GF-D8 (cell line): ENCODE measurements at regions not wholly inside any gene's neighbourhood (a gene's known extent, or its start where the extent isn't known, plus 50 kb on each side); places are given as distances from the start of the nearest gene placed in this dataset.
"Not testable (repeated sequence)": the region's sequence is repeated elsewhere in the genome, so short reads cannot be mapped to it uniquely, and the experiment has no call there.

ENCODE experiments used
- DNase-seq: peaks from one replicate; lab custom pipeline; 2025; lab: John Stamatoyannopoulos, UW

- no peak for DNase-seq
These were observed 286.4 kb downstream of the PRDM5 start for GRCh38 chr4:120636120-120636630.

DNA sequence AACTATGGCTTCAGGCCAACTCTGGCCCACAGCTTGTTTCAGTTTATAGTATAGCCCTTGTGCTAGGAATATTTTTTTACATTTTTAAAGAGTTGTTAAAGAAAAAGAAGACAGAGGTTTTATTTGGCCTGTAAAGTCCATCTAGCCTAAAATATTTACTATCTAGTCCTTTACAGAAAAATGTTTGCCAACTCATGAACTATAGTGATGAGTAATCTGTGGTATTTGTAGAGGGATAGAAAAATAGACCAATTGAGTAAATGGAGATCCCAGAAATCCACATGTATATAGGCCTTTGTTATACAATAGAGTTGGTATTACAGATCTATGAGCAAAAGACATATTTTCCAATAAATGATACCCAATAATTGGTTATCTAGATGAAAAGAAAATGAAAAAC is 288.7 kb downstream of the PRDM5 start:
- no peak for DNase-seq

GRCh38 chr4:120630427-120630826 is 292.1 kb downstream of the PRDM5 start:
- no peak for DNase-seq

DNA sequence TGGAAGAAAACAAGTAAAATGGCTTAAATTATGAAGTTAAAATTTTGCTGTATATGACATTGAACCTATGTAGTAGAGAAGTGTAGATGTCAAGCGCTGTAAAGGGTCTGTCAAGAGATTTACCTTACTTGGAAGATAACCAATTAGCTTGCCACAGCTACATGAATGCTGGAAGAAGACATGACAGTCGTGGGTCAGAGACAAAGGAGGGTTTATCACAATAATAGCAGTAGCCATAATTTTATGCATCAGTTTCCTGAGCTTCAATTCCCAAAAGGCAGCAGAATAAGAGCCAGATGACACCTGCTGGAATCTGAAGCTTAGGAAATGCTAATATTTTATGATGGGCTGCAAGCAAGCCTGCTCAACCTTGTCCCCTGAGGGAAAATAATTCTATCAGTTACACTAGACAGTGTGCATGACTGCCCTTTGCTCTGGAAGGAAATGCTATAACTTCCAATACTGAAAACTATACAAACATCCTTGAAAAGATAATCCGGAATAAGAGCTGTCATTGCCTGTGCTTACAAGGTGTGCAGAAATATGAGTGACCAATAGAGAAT is 292.9 kb downstream of the PRDM5 start:
- DNase-seq: no peak

DNA sequence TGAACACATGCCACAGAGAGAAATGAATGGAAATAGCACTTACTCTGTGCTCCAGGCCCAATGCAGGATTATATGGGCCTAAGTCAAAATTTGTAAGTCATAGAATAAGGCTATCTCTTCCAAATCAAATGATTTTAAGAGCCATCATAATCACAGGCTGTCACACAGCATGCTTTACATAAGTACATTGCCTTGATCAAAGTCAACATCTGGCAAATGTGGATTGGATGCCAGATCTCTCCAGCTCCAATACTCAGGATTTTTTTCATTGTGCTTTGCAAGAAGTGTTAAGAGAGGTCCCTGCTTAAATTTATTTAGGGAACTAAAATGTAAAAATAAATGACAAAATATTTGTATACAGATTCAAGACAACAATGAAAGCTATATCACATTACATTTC is 299.9 kb downstream of the PRDM5 start:
- DNase-seq: no peak

DNA sequence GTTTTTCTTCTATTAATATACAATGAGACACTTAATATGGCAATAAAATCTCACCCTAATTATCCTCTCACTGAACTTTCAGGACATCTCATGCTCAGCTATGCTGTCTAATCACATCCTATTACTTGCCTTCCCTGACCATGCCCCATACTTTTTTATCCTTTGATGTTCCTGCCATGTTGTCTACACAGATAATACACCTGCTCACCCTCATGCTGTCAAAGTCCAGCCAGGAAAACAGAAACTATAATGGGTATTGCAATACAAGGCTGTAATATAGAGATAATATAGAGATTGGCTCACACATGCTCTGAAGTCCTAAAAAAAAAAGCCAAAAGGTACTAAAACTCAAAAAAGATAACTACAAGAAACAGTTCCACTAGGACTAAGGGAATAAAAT is 305.4 kb downstream of the PRDM5 start:
- no peak for DNase-seq

DNA sequence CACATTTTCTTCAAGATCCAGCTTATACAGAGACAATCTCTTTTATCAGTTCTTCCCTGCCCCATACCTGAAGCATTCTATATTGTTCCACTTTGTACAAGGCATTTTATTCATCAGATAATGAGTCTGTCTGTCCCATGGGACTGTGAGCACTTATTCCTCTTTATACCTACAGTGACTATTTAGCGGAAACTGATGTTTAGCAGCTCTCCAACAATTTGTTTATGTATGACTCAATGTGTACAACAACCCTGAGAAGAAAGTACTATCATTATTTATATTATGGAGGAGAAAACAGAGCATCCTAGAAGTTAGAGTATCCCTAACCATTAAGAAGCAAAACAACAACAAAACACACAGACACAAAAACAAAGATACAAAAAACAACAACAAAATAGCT is 306.5 kb downstream of the PRDM5 start:
- DNase-seq: no peak

- no peak for DNase-seq
These were observed 308.7 kb downstream of the PRDM5 start for GRCh38 chr4:120613778-120614177.

DNA sequence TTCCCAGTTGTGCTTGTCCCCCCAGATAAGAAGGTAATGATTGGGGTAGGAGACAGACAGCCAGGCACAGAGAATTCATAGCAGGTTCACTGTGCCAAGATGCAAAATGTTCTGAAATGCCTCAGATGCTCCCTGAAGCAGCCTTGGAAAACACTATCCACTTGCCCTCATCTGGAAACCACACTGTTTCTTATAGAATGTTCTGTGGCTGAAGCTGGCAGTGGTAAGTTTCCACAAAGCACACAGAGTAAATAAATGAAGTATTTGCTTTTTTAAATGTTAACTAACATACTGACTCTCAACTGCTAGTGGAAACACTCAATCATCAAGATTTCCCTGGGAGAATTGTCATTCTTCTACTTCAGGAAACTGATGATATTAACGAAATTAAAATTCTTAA is 311.4 kb downstream of the PRDM5 start:
- no peak for DNase-seq

GRCh38 chr4:120591038-120591437 is 331.5 kb downstream of the PRDM5 start:
- no peak for DNase-seq

- no peak for DNase-seq
These were observed 332.7 kb downstream of the PRDM5 start for GRCh38 chr4:120589787-120590186.

- no peak for DNase-seq
These were observed 353.8 kb downstream of the PRDM5 start for GRCh38 chr4:120568731-120569130.

GRCh38 chr4:120561648-120562047 is 360.9 kb downstream of the PRDM5 start:
- DNase-seq: no peak

DNA sequence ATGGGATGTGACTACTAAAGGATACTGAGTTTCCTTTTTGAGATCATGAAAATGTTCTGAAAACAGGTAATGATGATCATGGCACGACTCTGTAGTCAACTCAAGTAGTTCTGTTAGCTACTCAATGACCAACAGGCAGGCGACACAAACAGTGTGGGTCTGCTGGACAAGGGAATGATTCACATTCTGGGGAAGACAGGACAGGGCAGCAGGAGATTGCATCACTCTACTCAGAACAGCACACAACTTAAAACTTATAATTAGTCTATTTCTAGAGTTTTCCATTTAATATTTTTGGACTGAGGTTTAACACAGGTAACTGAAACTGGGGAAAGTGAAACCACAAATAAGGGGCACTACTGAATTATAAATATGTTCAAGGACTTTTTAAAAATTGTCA is 365.2 kb downstream of the PRDM5 start:
- no peak for DNase-seq

DNA sequence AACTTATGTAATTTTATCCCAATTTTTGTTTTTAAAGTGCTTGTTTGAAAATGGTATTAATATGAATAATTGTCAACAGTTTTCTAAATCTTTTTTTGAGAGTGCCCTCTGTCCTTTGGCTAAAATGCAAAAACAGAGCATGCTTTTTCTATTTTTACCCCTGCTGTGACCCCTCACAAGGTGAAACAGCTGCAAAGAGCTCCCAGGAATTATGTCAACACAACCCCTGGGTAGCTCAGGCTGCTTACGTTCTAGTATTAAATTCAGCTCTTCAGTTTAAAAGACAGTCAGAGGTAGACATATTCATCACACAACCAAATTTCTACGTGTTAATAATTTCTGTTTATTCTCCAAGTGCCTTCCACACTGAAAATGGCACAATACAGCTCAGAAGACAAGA is 367.5 kb downstream of the PRDM5 start:
- no peak for DNase-seq

GRCh38 chr4:120554086-120554485 is 368.4 kb downstream of the PRDM5 start:
- no peak for DNase-seq

DNA sequence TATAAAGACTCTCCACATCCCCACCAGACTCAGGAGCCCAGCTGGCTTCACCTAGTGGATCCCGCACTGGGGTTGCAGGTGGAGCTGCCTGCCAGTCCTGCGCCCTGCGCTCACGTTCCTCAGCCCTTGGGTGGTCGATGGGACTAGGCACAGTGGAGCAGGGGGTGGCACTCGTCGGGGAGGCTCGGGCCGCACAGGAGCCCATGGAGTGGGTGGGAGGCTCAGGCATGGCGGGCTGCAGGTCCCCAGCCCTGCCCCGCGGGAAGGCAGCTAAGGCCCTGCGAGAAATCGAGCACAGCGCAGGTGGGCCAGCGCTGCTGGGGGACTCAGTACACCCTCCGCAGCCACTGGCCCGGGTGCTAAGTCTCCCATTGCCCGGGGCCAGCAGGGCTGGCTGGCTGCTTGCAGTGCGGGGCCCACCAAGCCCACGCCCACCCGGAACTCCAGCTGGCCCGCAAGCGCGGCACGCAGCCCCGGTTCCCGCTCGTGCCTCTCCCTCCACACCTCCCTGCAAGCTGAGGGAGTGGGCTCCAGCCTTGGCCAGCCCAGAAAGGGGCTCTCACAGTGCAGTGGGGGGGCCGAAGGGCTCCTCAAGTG is 371.8 kb downstream of the PRDM5 start:
- not testable (repeated sequence) for DNase-seq

DNA sequence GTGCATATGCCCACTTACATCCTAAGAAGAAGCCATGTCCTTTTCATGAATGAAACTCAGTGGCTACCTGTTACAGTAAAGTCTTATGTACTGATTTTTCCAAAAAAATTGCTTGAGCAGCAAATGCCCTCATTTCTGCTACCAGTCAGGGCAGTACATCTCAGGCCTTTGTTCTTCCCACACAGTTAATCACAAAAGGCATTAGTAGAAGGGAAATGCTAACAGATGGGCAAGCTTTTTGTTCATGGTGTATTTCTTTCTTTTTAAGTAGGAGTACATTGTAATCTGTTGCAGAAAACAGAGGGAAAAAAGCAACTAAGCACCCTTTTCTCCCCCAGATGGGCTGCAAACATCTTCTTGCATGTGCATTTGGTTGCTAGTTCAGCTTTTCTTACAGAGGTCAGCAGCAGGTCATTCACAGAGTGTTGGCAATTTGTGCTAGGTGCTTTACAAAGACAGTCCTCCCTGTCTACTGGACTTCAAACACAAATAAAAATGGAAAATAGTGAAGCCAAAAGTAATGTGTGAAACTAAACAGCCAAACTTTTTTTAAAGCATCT is 373.4 kb downstream of the PRDM5 start:
- no peak for DNase-seq

DNA sequence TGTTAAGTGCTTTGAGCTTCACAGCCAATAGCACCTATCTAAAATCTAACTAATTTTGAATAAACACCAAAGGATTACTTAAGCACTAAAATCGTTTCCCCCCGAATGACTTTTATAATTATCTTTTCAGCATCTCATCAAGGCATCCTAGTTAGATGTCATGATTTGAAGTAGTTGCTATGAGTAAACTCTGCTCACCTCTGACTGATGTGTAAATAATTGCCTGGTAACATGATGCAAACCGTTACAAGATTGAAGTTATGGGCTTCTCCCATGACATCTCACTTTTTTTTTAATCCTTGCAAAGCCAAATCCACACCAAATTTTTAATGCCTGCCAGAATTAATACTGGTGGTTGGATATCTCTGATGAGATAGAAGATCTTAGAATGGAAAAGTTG is 377.1 kb downstream of the PRDM5 start:
- no peak for DNase-seq

GRCh38 chr4:120544838-120545237 is 377.7 kb downstream of the PRDM5 start:
- DNase-seq: no peak

- DNase-seq: no peak
These were observed 381.9 kb downstream of the PRDM5 start for GRCh38 chr4:120540625-120541024.

GRCh38 chr4:120536884-120537283 is 385.6 kb downstream of the PRDM5 start:
- DNase-seq: no peak

DNA sequence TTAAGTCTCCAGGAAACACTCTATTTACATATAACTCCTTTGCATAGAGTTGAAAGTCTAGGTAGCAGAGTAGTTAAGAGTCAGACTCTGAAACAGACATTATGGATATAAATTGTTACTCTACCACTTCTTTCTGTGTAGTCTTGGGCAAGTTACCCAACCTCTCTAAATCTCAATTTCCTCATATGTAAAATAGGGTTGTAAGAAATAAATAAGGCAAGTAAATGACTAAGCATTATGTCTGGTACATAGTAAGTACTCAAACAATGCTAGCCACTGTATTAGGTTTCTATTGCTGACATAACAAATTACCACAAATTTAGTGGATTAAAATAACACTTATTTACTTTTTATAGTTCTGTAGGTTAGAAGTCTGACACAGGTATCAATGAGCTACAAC is 394.1 kb downstream of the PRDM5 start:
- no peak for DNase-seq

GRCh38 chr4:120526033-120526432 is 396.5 kb downstream of the PRDM5 start:
- DNase-seq: no peak
